ENCODE measurements at regions not wholly inside any gene's neighbourhood (a gene's known extent, or its start where the extent isn't known, plus 50 kb on each side); places are given as distances from the start of the nearest gene placed in this dataset.

GRCh38 chr10:43819464-43820230 lies 171.0 kb upstream of the ZNF32 start:
- TF ChIP-seq YY1 (IDR thresholded peaks at IDR 0.05; ENCODE audit: low read depth, low read length) (no peak), NRF1 (IDR thresholded peaks at IDR 0.05; ENCODE audit: low read depth, low read length) (no peak), TAF1 (IDR thresholded peaks at IDR 0.05; ENCODE audit: low read depth, low read length) (no peak), CREB1 (IDR thresholded peaks at IDR 0.05) (no peak), CTCF (IDR thresholded peaks at IDR 0.05; ENCODE audit: control extremely low read depth in 1 of 3, insufficient read depth in 1 of 3, low read depth in 1 of 3, low read length in 3 of 3) (no peak), TEAD4 (IDR thresholded peaks at IDR 0.05; ENCODE audit: low read depth, low read length) (no peak), MAX (IDR thresholded peaks at IDR 0.05) (no peak), POLR2A (IDR thresholded peaks at IDR 0.05; ENCODE audit: control extremely low read depth in 1 of 2, low read depth in 2 of 2, low read length in 2 of 2) (no peak), CEBPB (IDR thresholded peaks at IDR 0.05; ENCODE audit: low read depth, low read length) (no peak)

Data from H1 (cell line).